Osteoblast (primary cell): ENCODE measurements at regions not wholly inside any gene's neighbourhood (a gene's known extent, or its start where the extent isn't known, plus 50 kb on each side); places are given as distances from the start of the nearest gene placed in this dataset.

ENCODE experiments used
- DNase-seq: peaks from one replicate; pipeline ENCODE4 v3.0.0; 2011; ENCODE audit warnings: low spot score, mixed read lengths; ENCODE audit not compliant: insufficient read length; ENCODE audit errors: missing footprints
- H2AFZ ChIP-seq: 2 replicates; pipeline ENCODE4 v1.6.0; 2011; ENCODE audit warnings: mild to moderate bottlenecking, low read length
- H3K27ac ChIP-seq: 2 replicates; pipeline ENCODE4 v1.5.1; 2011; ENCODE audit warnings: mild to moderate bottlenecking, low read depth, low read length, moderate library complexity
- H3K27me3 ChIP-seq: 2 replicates; pipeline ENCODE4 v1.6.0; 2012; ENCODE audit warnings: mild to moderate bottlenecking, control low read depth, inconsistent platforms, low read length, moderate library complexity; ENCODE audit not compliant: insufficient read depth
- H3K36me3 ChIP-seq: 2 replicates; pipeline ENCODE4 v1.5.1; 2011; ENCODE audit warnings: mild to moderate bottlenecking, low read length, control low read depth, moderate library complexity; ENCODE audit not compliant: insufficient read depth
- H3K4me1 ChIP-seq: 2 replicates; pipeline ENCODE4 v1.5.1; 2011; ENCODE audit warnings: mild to moderate bottlenecking, low read length, control low read depth, moderate library complexity; ENCODE audit not compliant: insufficient read depth
- H3K4me2 ChIP-seq: 2 replicates; pipeline ENCODE4 v1.6.0; 2011; ENCODE audit warnings: mild to moderate bottlenecking, low read length; ENCODE audit not compliant: insufficient read depth
- H3K4me3 ChIP-seq: fragments of 200-600 bp; sonication (generic); 3 replicates; pipeline ENCODE4 v1.5.1; 2012; ENCODE audit warnings: mild to moderate bottlenecking, low read length, inconsistent platforms; ENCODE audit not compliant: insufficient read depth
- H3K79me2 ChIP-seq: 2 replicates; pipeline ENCODE4 v1.6.0; 2012; ENCODE audit warnings: mild to moderate bottlenecking, low read length, control low read depth, inconsistent platforms; ENCODE audit not compliant: insufficient read depth
- H3K9me3 ChIP-seq: 2 replicates; pipeline ENCODE4 v1.5.1; 2011; ENCODE audit warnings: low read depth, low read length, control low read depth
- H4K20me1 ChIP-seq: 2 replicates; pipeline ENCODE4 v1.6.0; 2012; ENCODE audit warnings: mild to moderate bottlenecking, low read length, control low read depth; ENCODE audit not compliant: insufficient read depth
- CTCF ChIP-seq: IDR thresholded peaks from 2 replicates; pipeline ENCODE4 v1.5.1; 2011; ENCODE audit warnings: mild to moderate bottlenecking, low read depth, low read length, moderate library complexity; ENCODE audit errors: extremely low read depth

- Histone ChIP-seq H3K4me1 (no peaks in the 10 kb centered on the region), H2AFZ (no peak overlapping the region), H3K27me3 (no peaks in the 10 kb centered on the region), H3K79me2 (no peaks in the 10 kb centered on the region), H3K27ac (no peak overlapping the region), H3K4me2 (no peak overlapping the region), H4K20me1 (no peaks in the 10 kb centered on the region), H3K36me3 (no peaks in the 10 kb centered on the region), H3K9me3 (no peaks in the 10 kb centered on the region), H3K4me3 (no peak overlapping the region)
- no peak for DNase-seq
- no peak for TF ChIP-seq CTCF
Observed at GRCh38 chr1:90494748-90495282, 222.3 kb downstream of the BARHL2 start.

GRCh38 chr1:90488451-90488850 is 228.7 kb downstream of the BARHL2 start:
- Histone ChIP-seq H4K20me1 (no peaks in the 10 kb centered on the region), H3K4me1 (no peaks in the 10 kb centered on the region), H2AFZ (no peak overlapping the region), H3K36me3 (no peaks in the 10 kb centered on the region), H3K4me3 (no peak overlapping the region), H3K9me3 (no peaks in the 10 kb centered on the region), H3K4me2 (no peak overlapping the region), H3K79me2 (no peaks in the 10 kb centered on the region), H3K27ac (peak overlapping the region; percentile 68), H3K27me3 (no peaks in the 10 kb centered on the region)
- DNase-seq = no peak
- no peak for TF ChIP-seq CTCF

DNA sequence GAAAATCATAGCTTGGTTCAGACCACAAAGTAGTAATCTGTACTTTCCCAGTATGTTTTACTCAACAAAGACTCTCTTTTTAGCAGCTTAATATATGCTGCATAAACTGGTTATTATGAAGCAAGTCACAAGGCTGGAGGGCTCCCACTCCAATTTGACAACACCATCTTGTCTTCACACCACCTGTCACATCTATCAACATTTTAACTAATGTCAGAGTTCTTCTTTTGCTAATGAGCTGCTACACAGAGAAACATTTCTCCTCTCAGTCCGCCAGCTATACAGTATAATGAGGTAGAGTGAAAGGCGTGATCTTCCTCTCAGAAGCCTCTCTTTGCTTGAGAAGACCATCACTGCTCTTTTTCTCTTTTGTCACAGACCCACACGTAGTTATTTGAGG is 230.1 kb downstream of the BARHL2 start:
- no peak overlapping the region for H3K4me2 ChIP-seq
- no peak for TF ChIP-seq CTCF
- no peak overlapping the region for H2AFZ ChIP-seq
- no peak overlapping the region for H3K4me3 ChIP-seq
- H3K9me3 ChIP-seq = no peaks in the 10 kb centered on the region
- H3K4me1 ChIP-seq = no peaks in the 10 kb centered on the region
- no peaks in the 10 kb centered on the region for H3K36me3 ChIP-seq
- no peaks in the 10 kb centered on the region for H4K20me1 ChIP-seq
- no peaks in the 10 kb centered on the region for H3K27me3 ChIP-seq
- no peaks in the 10 kb centered on the region for H3K79me2 ChIP-seq
- H3K27ac ChIP-seq = no peak overlapping the region
- DNase-seq = no peak

GRCh38 chr1:90486134-90486824 is 230.8 kb downstream of the BARHL2 start:
- Histone ChIP-seq H3K4me2 (no peak overlapping the region), H3K79me2 (no peaks in the 10 kb centered on the region), H3K9me3 (no peaks in the 10 kb centered on the region), H2AFZ (no peak overlapping the region), H3K4me3 (no peak overlapping the region), H4K20me1 (no peaks in the 10 kb centered on the region), H3K27me3 (no peaks in the 10 kb centered on the region), H3K27ac (no peak overlapping the region), H3K4me1 (no peaks in the 10 kb centered on the region), H3K36me3 (no peaks in the 10 kb centered on the region)
- no peak for TF ChIP-seq CTCF
- DNase-seq = no peak
